Stimulated activated CD4-positive, alpha-beta T cell treated with anti-CD3 and anti-CD28 coated beads, Interleukin-15, amount 100 ng/mL, for 24 hours (primary cell): ENCODE measurements at regions not wholly inside any gene's neighbourhood (a gene's known extent, or its start where the extent isn't known, plus 50 kb on each side); places are given as distances from the start of the nearest gene placed in this dataset.

ENCODE experiments used
- DNase-seq: peaks from one replicate; pipeline ENCODE4 v3.0.0-alpha.2; 2020

DNA sequence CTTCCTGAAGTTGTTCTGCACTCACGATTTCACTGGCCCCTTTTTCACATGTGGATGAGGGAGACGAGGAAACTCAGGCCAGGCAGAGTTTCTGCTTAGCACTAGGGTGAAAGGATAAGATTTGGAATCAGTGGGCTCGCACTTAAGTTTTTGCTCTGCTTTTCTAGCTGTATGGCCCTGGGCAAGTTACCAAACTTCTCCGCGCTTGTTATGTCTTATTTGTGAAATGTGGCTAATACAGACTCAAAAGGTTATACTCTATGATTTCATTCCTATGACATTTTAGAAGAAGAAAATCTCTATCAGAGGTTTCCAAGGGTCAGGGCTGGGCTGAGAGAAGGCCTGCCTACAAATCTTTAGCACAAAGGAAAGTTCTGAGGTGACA, 191.9 kb upstream of the LRIG1 start:
- no peak for DNase-seq

GRCh38 chr3:66693461-66694031, 192.7 kb upstream of the LRIG1 start:
- DNase-seq, result no peak

DNA sequence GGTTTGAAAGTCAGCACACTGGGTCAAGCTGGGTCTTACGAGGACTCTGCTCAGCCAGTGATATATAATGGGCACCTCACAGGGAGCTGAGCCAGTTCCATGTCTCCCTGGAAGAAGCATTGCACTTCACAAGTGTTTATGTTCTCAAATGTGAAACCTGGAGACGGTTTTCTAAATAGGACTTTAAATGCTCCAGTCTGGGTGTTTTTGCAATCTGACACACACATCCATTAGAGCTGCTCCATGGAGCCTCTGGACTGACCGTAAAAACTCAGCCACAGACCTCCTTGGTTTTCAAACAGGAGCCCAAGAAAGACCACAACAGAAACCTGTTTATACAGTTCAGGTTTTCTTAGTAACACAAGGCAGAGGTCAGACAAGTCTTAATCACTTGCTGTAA, 201.3 kb upstream of the LRIG1 start:
- DNase-seq, result no peak

- no peak for DNase-seq
These were observed 202.7 kb upstream of the LRIG1 start for GRCh38 chr3:66703501-66703900.

DNA sequence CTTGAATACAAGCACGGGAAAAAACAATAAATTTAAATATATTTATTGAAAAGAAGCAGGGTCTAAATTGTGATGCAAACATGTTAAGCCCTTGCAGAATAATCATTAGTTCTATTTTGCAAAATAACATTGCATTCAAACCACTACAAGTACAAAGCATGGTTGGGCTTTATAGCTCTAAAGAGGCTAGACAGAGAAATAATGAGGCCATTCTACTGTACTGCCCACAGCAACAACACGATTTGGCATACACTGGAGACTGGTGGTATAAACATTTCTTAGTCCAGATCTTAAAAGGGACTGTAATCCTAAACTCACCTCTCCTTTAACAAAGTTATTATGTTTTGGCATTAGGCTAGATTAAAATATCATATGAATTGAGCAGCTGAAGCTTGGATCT, 204.3 kb upstream of the LRIG1 start:
- DNase-seq, result no peak

DNA sequence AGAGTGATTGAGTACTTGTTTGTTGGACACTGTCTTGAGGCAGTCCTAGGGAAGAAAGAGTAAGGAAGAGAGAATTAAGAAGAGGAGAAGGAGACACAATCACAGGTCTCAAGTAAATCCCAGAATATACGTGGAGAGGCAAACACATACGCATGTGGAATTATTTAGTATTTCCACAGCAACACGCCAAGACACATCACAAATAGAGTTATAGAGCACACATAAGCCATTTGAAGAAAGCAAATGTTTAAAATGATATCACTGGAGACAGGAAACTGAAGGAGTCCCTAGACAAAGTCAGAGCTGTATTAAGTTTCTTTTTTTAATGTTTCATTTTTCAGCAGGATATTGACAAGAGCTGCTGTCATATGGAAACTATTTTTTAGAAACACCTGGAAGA, 206.1 kb upstream of the LRIG1 start:
- no peak for DNase-seq

DNA sequence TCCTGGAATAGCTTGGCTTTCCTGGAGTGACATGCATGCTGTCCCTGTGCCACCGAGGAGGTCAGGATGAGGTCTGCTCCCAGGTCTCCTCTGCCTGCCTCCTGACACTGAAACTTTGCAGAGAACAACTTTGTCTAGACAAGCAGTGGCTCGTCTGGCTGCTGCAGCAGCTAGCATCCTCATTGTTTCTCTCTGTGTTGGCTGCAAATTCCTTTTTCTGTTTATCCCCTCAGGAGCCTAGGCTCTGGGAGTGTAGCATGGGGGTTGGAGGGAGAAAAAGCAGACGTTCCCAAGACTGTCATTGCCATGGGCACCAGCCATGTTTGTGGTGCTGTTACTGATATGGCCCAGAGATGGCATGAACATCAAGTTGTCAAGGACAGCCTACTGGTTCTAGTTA, 208.7 kb upstream of the LRIG1 start:
- DNase-seq, result no peak

GRCh38 chr3:66712210-66712609, 211.4 kb upstream of the LRIG1 start:
- no peak for DNase-seq

- no peak for DNase-seq
These were observed 213.1 kb upstream of the LRIG1 start for GRCh38 chr3:66713921-66714320.

GRCh38 chr3:66715806-66716205, 215.0 kb upstream of the LRIG1 start:
- no peak for DNase-seq

- DNase-seq, result no peak
These were observed 217.0 kb upstream of the LRIG1 start for GRCh38 chr3:66717806-66718205.

DNA sequence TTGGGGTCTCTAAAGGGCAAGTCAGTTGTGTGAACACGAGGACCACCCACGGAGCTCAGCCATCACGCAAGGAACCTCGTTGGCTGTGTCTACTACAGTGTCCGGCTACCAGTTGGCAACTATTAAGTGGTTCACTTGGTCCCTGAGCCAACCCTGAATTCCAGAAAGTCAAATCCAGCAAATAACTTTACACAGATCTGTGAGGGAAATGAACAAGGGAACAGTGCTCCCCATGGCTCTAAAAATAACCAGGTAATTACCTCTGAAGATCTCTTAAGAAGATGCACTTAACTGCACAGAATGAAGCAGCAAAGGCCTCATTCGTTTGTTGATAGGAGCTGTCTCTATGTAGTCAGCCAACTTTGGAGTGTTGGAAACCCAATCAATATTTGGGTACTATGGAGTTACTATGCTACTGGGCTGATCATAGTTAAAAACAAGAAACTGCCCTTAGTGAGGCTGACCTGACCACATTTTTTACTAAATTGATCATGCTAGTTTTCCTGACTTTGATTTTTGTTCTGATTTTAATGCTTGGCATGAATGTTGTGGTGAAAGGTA, 219.1 kb upstream of the LRIG1 start:
- DNase-seq, result no peak

GRCh38 chr3:66720508-66720907, 219.7 kb upstream of the LRIG1 start:
- no peak for DNase-seq

DNA sequence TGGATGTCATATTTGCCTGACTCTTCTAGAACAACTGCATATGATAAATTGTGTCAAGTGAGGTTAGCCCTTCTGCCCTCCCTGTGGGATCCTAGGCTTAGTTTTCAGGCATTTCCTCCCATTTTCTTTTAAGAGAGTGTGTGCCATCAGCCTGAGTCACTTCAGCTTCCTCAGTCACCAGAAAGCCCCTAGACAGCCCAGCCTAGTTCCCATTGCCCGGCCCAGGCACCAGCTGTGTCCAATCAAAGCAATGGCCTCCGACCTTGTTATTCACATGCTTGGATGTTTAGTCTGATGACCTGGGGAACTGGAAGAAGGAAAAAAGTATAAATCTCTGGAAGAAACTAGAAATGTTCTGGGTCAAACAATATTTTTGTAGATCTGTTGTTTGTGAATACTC, 221.9 kb upstream of the LRIG1 start:
- DNase-seq, result no peak

DNA sequence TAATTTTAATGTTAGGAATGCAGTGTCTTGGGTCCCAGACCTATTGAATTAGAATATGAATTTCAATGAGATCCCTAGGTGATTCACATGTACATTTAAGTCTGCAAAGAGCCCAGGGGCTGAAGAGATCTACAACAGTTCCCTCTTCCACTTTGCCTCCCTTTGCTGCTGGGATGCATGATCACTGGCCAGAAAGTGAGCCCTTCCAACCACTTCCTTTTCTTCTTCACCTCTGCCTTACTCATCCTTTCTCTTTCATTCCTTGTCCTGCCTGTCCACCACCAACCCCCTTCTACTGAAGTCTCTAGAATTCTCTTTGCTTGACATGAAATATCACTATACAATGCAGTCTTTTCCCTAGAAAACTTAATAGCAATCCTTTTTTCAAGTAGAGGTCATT, 222.4 kb upstream of the LRIG1 start:
- no peak for DNase-seq

- DNase-seq, result no peak
These were observed 229.0 kb upstream of the LRIG1 start for GRCh38 chr3:66729687-66730393.

DNA sequence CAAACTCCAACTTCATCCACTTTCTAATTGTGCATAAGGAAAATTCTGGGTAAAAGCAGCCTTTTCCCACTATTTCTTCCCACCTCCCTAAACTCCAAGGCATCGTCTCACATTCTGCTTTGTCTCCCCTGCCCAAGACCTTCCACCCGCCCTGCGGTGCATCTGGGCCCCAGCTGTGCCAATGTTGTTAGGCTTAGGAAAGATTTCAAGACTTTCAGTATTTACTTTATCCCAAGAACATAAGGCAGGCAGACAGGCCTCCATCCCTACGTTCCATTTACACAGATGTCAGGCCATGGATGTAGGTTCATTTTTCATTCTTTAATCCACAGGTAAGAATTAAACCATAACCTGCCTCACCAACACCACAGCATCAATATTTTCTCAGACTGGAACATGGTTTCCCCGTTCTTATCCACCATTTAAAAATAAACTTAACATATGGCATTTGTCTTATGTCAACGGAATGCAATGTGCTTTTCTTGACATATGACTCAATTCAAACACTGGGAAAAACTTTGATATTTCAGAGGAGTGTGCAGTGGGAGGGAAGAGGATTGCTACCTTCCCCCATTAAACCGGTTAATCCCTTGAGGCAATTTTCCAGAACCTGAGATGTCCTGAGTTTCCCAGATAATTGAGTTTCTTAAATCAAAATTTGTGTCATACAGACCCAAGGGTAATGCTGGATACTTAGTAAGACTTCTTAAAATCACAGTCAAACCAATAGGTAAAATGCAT, 238.0 kb upstream of the LRIG1 start:
- DNase-seq, result no peak

GRCh38 chr3:66740260-66740659, 239.4 kb upstream of the LRIG1 start:
- DNase-seq, result no peak

- DNase-seq, result no peak
These were observed 243.7 kb upstream of the LRIG1 start for GRCh38 chr3:66744521-66744920.

DNA sequence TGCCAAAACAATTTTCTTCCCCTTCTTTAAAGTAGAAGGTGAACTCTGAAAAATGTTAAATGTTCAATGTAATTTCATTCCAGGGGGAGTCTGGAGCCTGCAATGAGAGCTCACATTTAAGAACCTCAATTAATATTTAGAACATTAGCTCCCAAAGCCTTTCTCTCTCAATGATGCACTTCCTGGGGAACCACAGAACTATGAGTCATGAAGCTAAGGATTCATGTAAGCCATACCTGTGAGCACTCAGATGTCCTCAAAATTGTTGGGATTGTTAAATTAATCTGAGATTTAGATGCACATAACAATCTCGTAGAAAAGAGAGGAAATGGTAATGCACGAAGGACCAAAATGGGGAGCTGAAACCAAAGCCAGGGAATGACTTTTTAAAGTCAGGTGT, 244.2 kb upstream of the LRIG1 start:
- DNase-seq, result no peak

DNA sequence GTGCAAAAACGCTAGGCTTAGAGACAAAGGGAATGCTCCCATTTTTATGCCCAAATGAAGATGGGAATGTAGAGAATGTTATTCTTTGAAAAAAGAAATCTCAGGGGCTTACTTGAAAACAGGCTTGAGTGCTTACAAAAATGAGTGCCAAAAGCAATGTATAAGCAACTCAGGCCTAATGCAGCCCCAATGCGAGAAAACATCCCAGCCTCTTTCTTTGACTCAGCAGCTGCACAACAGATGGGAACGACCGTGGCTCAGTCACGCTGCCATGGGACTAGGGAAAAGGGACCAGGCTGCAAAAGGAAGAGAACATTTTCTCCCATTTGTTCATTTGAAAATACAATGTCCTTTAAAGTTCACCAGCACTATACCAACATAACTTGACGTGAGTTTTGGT, 246.4 kb upstream of the LRIG1 start:
- DNase-seq, result no peak

DNA sequence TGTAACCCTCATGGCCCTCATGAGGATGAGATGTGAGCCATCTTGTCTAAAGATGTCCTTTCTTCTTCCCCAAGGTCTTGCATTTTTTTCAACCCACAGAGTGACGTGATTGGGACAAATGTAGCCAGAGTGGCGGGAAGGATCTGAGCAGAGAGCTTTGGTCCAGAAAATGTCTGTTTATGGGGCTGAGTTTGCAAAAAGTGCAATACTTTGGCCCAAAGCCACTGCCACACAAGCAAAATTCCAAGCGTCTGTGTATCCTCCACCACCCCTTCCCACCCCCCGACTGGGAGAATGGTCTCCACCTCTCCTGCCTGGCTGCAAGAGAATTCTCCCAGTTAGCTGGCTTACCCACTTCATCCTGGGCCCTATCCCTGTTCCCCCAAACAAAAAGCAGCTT, 246.9 kb upstream of the LRIG1 start:
- no peak for DNase-seq

- DNase-seq, result no peak
These were observed 247.5 kb upstream of the LRIG1 start for GRCh38 chr3:66748175-66748876.

DNA sequence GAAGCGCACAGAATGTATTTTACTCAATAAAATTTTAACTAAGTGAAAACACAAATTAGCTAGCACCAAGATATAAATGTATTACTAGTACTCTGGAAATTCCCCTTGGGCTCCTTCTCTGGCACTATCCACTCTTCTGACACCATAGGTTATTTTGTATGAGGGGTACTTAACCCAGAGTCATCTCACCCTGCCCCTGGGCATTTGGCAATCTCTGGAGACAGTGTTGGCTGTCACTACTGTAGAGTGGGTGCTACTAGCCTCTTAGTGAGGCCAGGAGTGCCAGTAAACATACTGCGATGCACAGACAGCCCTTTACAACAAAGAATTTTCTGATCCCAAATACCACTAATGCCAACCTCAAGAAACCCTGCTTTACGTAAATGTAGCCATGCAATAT, 246.3 kb upstream of the KBTBD8 start:
- DNase-seq, result no peak
